Liver (tissue), 8 donors: ENCODE measurements at regions not wholly inside any gene's neighbourhood (a gene's known extent, or its start where the extent isn't known, plus 50 kb on each side); places are given as distances from the start of the nearest gene placed in this dataset.

Source experiments
- DNase-seq: peaks from one replicate; pipeline ENCODE4 v3.0.0-alpha.2; 2017; ENCODE audit warnings: low spot score
- H3K27ac ChIP-seq, 2 donors: one replicate each; pipeline ENCODE4 v1.7.0; 2013; ENCODE audit warnings: inconsistent platforms in 2 of 2, low read length in 2 of 2, control low read depth in 1 of 2, low read depth in 1 of 2, mild to moderate bottlenecking in 1 of 2
- H3K27me3 ChIP-seq, 4 donors: one replicate each; pipeline versions ENCODE4 v1.6.1 to v1.7.0; 2013; ENCODE audit warnings: low read length in 3 of 4, inconsistent platforms in 1 of 4, mild to moderate bottlenecking in 1 of 4, moderate library complexity in 1 of 4; ENCODE audit not compliant: control insufficient read depth in 4 of 4, insufficient read depth in 4 of 4
- H3K36me3 ChIP-seq, 4 donors: one replicate each; pipeline versions ENCODE4 v1.6.1 to v1.7.0; 2013; ENCODE audit warnings: low read length in 3 of 4, mild to moderate bottlenecking in 3 of 4, low read depth in 1 of 4, moderate library complexity in 1 of 4; ENCODE audit not compliant: control insufficient read depth in 4 of 4, insufficient read depth in 3 of 4
- H3K4me1 ChIP-seq, 4 donors: one replicate each; pipeline versions ENCODE4 v1.6.1 to v1.7.0; 2013; ENCODE audit warnings: low read length in 3 of 4, mild to moderate bottlenecking in 3 of 4, moderate library complexity in 1 of 4; ENCODE audit not compliant: control insufficient read depth in 4 of 4, insufficient read depth in 4 of 4
- H3K4me3 ChIP-seq, 3 donors: one replicate each; pipeline versions ENCODE4 v1.6.1 to v1.7.0; 2013; ENCODE audit warnings: low read length in 3 of 3, control low read depth in 1 of 3, low read depth in 1 of 3, mild to moderate bottlenecking in 1 of 3
- H3K9ac ChIP-seq, 2 donors: one replicate each; pipeline ENCODE4 v1.7.0; 2013; ENCODE audit warnings: low read length in 2 of 2, mild to moderate bottlenecking in 2 of 2, moderate library complexity in 2 of 2, control low read depth in 1 of 2, low read depth in 1 of 2
- H3K9me3 ChIP-seq, 4 donors: one replicate each; pipeline versions ENCODE4 v1.6.1 to v1.7.0; 2013; ENCODE audit warnings: low read length in 3 of 4; ENCODE audit not compliant: control insufficient read depth in 4 of 4
- ATF3 ChIP-seq: IDR thresholded peaks from 2 replicates; pipeline ENCODE4 v1.6.1; 2016; ENCODE audit warnings: antibody characterized with exemption
- CTCF ChIP-seq: fragments of 150-350 bp; IDR thresholded peaks from 2 replicates; pipeline ENCODE4 v1.5.1; 2017; ENCODE audit warnings: improper control_type of control experiment, low read depth, low read length; ENCODE audit not compliant: missing input control
- EGR1 ChIP-seq, 2 donors: IDR thresholded peaks; 2 replicates each; pipeline ENCODE4 v1.6.1; 2016 to 2018; ENCODE audit warnings: antibody characterized with exemption in 2 of 2, low read depth in 2 of 2
- GABPA ChIP-seq, 2 donors: IDR thresholded peaks in 1 of 2; conservative IDR thresholded peaks in 1 of 2; 2 replicates each; pipeline ENCODE4 v1.6.1; 2016; ENCODE audit warnings: antibody characterized with exemption in 2 of 2, mild to moderate bottlenecking in 1 of 2, moderate library complexity in 1 of 2
- HNF4A ChIP-seq, 2 donors: conservative IDR thresholded peaks; 2 replicates each; pipeline ENCODE4 v1.6.1; 2016; ENCODE audit warnings: antibody characterized with exemption in 2 of 2, mild to moderate bottlenecking in 2 of 2
- HNF4G ChIP-seq: IDR thresholded peaks from 2 replicates; pipeline ENCODE4 v1.6.1; 2016; ENCODE audit warnings: antibody characterized with exemption
- JUND ChIP-seq, 2 donors: IDR thresholded peaks; 2 replicates each; pipeline ENCODE4 v1.6.1; 2016; ENCODE audit warnings: antibody characterized with exemption in 2 of 2
- NR2F2 ChIP-seq: IDR thresholded peaks from 2 replicates; pipeline ENCODE4 v1.6.1; 2016; ENCODE audit warnings: antibody characterized with exemption
- RAD21 ChIP-seq, 2 donors: IDR thresholded peaks; 2 replicates each; pipeline ENCODE4 v1.6.1; 2016; ENCODE audit warnings: antibody characterized with exemption in 2 of 2, mild to moderate bottlenecking in 2 of 2
- RXRA ChIP-seq, 2 donors: IDR thresholded peaks; 2 replicates each; pipeline ENCODE4 v1.6.1; 2017 to 2018; ENCODE audit warnings: antibody characterized with exemption in 2 of 2, mild to moderate bottlenecking in 1 of 2
- SP1 ChIP-seq: IDR thresholded peaks from 2 replicates; pipeline ENCODE4 v1.6.1; 2018; ENCODE audit warnings: antibody characterized with exemption, mild to moderate bottlenecking
- TAF1 ChIP-seq: conservative IDR thresholded peaks from 2 replicates; pipeline ENCODE4 v1.6.1; 2016; ENCODE audit warnings: antibody characterized with exemption, mild to moderate bottlenecking
- ZBTB33 ChIP-seq: IDR thresholded peaks from 2 replicates; pipeline ENCODE4 v1.6.1; 2016; ENCODE audit warnings: antibody characterized with exemption
- WGBS: extraction: QIAGEN DNeasy Blood & Tissue Kit; methylation state at CpG from one replicate; pipeline ENCODE4 v1.1.7; 2013; 5-methylcytosine and 5-hydroxymethylcytosine counted together
- donor health status: healthy.
- donor health status: healthy.
- donor health status: healthy.
- donor health status: healthy.
- donor health status: healthy.

GRCh38 chr2:157995117-157995516, 106.6 kb upstream of the UPP2 start (continued):
- TF ChIP-seq CTCF = no peak
- no peak for TF ChIP-seq ZBTB33
- no peak for TF ChIP-seq TAF1
- TF ChIP-seq HNF4G = no peak

GRCh38 chr2:157991932-157992331, 109.7 kb upstream of the UPP2 start:
- WGBS = 73% methylated on average over 6 of the region's 6 CpGs
- Histone ChIP-seq H3K9me3 (no peaks in the 10 kb centered on the region), H3K27ac (no peak overlapping the region), H3K36me3 (no peaks in the 10 kb centered on the region), H3K27me3 (no peaks in the 10 kb centered on the region), H3K4me3 (no peak overlapping the region), H3K9ac (no peak overlapping the region), H3K4me1 (no peaks in the 10 kb centered on the region)
- no peak for TF ChIP-seq CTCF
- TF ChIP-seq GABPA (IDR thresholded peaks at IDR 0.05 in 1 of 2, conservative IDR thresholded peaks at IDR 0.05 in 1 of 2) = no peak
- no peak for TF ChIP-seq EGR1 (IDR thresholded peaks at IDR 0.05; ENCODE audit: low read depth in 2 of 2)
- TF ChIP-seq RAD21 (IDR thresholded peaks at IDR 0.05) = no peak
- TF ChIP-seq HNF4A (conservative IDR thresholded peaks at IDR 0.05) = no peak
- no peak for TF ChIP-seq HNF4G
- no peak for TF ChIP-seq SP1
- TF ChIP-seq RXRA (IDR thresholded peaks at IDR 0.05) = no peak
- DNase-seq = no peak

- no peak overlapping the region for H3K27ac ChIP-seq
- H3K9me3 ChIP-seq = no peaks in the 10 kb centered on the region
- no peaks in the 10 kb centered on the region for H3K4me1 ChIP-seq
- DNase-seq = no peak
- no peak overlapping the region for H3K4me3 ChIP-seq
- no peaks in the 10 kb centered on the region for H3K27me3 ChIP-seq
- TF ChIP-seq JUND (IDR thresholded peaks at IDR 0.05) (no peak), RXRA (IDR thresholded peaks at IDR 0.05) (no peak), ZBTB33 (no peak), HNF4A (conservative IDR thresholded peaks at IDR 0.05) (no peak), HNF4G (no peak), ATF3 (no peak), NR2F2 (no peak), EGR1 (IDR thresholded peaks at IDR 0.05; ENCODE audit: low read depth in 2 of 2) (no peak)
- no peaks in the 10 kb centered on the region for H3K36me3 ChIP-seq
- 60% methylated on average over 5 of the region's 5 CpGs for WGBS
- no peak overlapping the region for H3K9ac ChIP-seq
These were observed 111.5 kb upstream of the UPP2 start for GRCh38 chr2:157990173-157990572.
